LNCAP (cell line): ENCODE measurements at regions not wholly inside any gene's neighbourhood (a gene's known extent, or its start where the extent isn't known, plus 50 kb on each side); places are given as distances from the start of the nearest gene placed in this dataset.

Experiments used
- CTCF ChIP-seq: fragments of 450-650 bp; IDR thresholded peaks from 2 replicates; pipeline ENCODE4 v1.5.1; 2017; ENCODE audit warnings: mild to moderate bottlenecking

- TF ChIP-seq CTCF: no peak
Observed at GRCh38 chr1:99133756-99134500, 129.3 kb upstream of the PLPPR5 start.

DNA sequence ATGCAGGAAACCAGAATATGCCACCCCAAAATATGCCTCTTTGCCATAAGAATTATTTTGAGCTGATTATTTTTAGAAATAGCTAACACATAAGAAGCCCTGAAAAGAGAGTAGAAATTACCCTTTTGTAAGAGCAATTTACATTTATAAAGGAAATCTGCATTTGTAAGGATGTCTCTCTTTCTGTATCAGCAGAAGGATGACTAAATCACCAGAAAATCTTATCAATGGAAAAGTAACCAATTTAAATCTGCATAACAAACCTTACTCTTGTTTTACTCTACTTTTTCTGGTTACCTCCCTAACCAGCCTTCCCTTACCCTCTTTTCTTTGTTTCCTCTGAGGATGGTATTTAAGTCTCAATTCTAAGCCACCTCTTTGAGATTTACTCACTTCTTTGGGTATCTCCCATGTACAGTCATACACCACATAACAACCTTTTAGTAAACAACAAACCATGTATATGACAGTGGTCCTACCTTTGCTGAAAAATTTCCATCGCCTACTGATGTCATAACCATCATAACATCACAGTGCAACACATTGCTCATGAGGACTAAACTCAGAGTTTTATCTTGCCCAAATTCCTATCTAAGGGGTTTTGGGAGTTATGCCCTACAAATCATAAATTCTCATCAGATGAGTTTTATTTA, 126.6 kb upstream of the PLPPR4 start:
- no peak for TF ChIP-seq CTCF

DNA sequence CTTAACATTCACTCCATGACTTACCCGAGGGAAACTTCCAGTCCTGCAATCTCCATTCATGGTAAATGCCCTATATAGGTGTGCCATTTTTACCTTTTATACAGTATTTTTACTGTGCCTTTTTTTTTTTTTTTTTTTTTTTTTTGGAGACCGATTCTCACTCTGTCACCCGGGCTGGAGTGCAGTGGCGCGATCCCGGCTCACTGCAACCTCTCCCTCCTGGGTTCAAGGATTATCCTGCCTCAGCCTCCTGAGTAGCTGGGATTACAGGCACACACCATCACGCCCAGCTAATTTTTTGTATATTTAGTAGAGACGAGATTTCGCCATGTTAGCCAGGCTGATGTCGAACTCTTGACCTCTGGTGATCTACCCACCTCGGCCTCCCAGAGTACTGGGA, 124.4 kb upstream of the PLPPR4 start:
- no peak for TF ChIP-seq CTCF

DNA sequence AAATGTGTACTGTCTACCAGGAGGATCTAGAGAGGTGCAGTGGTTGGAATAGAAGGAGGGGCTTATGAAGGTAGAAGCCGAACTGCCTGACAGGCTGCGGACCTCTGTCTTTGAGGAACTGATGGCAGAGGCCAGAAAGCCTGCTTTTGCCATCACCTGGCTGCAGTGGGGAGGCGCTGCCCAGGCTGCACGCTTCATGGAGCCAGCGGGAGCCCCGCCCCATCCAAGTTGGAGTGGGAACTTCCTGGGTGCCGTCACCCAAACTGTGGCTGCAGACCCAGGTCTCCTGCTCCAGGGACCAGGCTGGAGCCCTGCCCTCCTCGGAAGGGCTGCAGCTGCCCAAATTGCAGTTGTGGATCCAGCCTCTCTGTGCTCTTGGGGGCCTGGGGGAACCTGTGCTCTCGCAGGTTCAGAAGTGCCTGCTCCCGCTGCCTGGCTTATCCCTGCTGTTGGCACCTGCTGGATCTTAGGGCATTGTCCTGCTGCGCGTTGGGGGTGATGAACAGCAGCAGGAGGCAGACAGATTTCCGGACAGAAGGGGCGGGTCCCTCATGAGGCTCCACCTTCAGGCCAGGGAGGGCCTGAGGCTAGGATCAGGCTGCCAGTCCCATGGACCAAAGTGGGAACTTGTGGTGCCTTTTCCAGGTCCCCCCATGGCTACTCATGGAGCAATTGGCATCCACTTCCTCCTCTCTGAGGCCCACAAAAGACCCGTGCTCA, 118.0 kb upstream of the PLPPR4 start:
- no peak for TF ChIP-seq CTCF

DNA sequence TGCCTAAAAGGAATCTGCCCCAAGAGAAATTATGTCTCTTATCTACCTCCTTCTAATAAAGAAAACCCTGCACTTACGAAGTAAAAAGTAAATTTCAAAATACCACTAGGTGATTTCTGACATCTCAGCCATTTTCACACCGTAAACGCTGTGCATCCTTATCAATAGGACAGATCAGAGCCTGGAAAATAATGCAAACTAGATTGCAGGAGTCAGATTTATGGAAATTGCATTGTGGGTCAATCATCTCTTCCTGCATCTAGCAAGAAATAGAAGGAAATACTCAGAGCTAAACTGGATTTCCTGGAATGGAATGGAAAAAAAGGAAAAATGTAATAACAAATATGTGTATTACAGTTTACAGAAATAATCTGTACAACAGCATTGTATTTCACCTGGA, 114.3 kb upstream of the PLPPR4 start:
- TF ChIP-seq CTCF: no peak

- TF ChIP-seq CTCF: no peak
Observed at GRCh38 chr1:99152132-99152531, 112.2 kb upstream of the PLPPR4 start.

DNA sequence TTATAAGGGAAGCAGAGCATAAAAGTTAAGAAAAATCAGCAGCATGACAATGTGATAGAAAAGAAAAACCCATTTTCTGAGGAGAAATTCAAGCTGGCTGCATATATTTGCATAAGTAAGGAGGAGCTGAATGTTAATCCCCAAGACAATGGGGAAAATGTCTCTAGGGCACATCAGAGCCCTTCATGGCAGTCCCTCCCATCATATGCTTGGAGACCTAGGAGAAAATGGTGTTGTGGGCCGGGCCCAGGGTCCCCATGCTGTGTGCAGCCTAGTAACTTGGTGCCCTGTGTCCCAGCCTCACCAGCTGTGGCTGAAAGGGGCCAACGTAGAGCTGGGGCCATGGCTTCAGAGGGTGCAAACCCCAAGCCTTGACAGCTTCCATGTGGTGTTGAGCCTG, 100.6 kb upstream of the PLPPR4 start:
- no peak for TF ChIP-seq CTCF
